A549 (cell line): ENCODE measurements at regions not wholly inside any gene's neighbourhood (a gene's known extent, or its start where the extent isn't known, plus 50 kb on each side); places are given as distances from the start of the nearest gene placed in this dataset.

ENCODE experiments used
- ATAC-seq, 2 experiments: fragments of 200-7000 bp in 1 of 2; fragments of >200 bp in 1 of 2; cut with Nextera tagmentation in 1 of 2; cut with Tn5 transposase in 1 of 2; 3 replicates each; pipeline versions ENCODE4 v1.8.0 to v1.9.1; 2018 to 2020; ENCODE audit warnings: mild to moderate bottlenecking in 1 of 2, moderate library complexity in 1 of 2
- CTCF ChIA-PET: fragments of 300-600 bp; sonication (Branson Sonifier 250); formaldehyde crosslinking; extraction: SDS; loops from one replicate; lab custom pipeline; 2021; ENCODE audit warnings: antibody characterized with exemption, inconsistent platforms; lab: Yijun Ruan, JAX
- POLR2A ChIA-PET: fragments of 350-600 bp; formaldehyde crosslinking; extraction: SDS; loops from one replicate; lab custom pipeline; 2021; ENCODE audit warnings: antibody characterized with exemption, inconsistent platforms; lab: Yijun Ruan, JAX
- DNase-seq, 2 experiments: peaks; one replicate each; pipeline versions ENCODE4 v3.0.0 to v3.0.0-alpha.2; 2011 to 2016; ENCODE audit warnings: low read depth in 1 of 2, low spot score in 1 of 2
- FAIRE-seq: peaks from 2 replicates; lab custom pipeline; 2011; peaks lifted over from hg19 to GRCh38; lab: Jason Lieb, UNC
- H3K27ac ChIP-seq, 2 experiments: fragments of >200 bp; sonication (Bioruptor Twin); formaldehyde crosslinking; 3 replicates each; pipeline ENCODE4 v1.5.1; 2016 to 2017
- H3K4me1 ChIP-seq: fragments of >200 bp; sonication (Bioruptor Twin); formaldehyde crosslinking; 3 replicates; pipeline ENCODE4 v1.6.1; 2016
- H3K4me2 ChIP-seq: fragments of >200 bp; sonication (Bioruptor Twin); formaldehyde crosslinking; 3 replicates; pipeline ENCODE4 v1.6.1; 2016
- H3K4me3 ChIP-seq: fragments of >200 bp; sonication (Bioruptor Twin); formaldehyde crosslinking; 3 replicates; pipeline ENCODE4 v1.5.1; 2016
- H3K9me3 ChIP-seq: fragments of >200 bp; sonication (Bioruptor Twin); formaldehyde crosslinking; 3 replicates; pipeline ENCODE4 v1.6.1; 2016
- ATOH8 ChIP-seq: fragments of 250-450 bp; sonication (Bioruptor Pico); IDR thresholded peaks from 2 replicates; pipeline ENCODE4 v1.5.0; 2020; ENCODE audit warnings: low read depth, mild to moderate bottlenecking, moderate library complexity
- BHLHE40 ChIP-seq: IDR thresholded peaks from 2 replicates; pipeline ENCODE4 v1.6.1; 2012; ENCODE audit warnings: low read depth, low read length, inconsistent platforms
- CBX8 ChIP-seq: fragments of 200-600 bp; sonication (generic); IDR thresholded peaks from 2 replicates; pipeline ENCODE4 v1.6.1; 2016
- EP300 ChIP-seq, 2 experiments: fragments of >200 bp; sonication (Bioruptor Twin); formaldehyde crosslinking; IDR thresholded peaks; 2 replicates in 1 of 2; 3 replicates in 1 of 2; pipeline ENCODE4 v1.6.1; 2016 to 2017
- ESRRA ChIP-seq: fragments of 150-350 bp; IDR thresholded peaks from 2 replicates; pipeline ENCODE4 v1.6.1; 2014; ENCODE audit warnings: mild to moderate bottlenecking, low read length, borderline replicate concordance
- FOXS1 ChIP-seq: fragments of 250-450 bp; sonication (Bioruptor Pico); IDR thresholded peaks from 2 replicates; pipeline ENCODE4 v1.5.0; 2020; ENCODE audit warnings: mild to moderate bottlenecking, moderate library complexity
- HES2 ChIP-seq: fragments of >200 bp; sonication (Bioruptor Twin); formaldehyde crosslinking; IDR thresholded peaks from 2 replicates; pipeline ENCODE4 v1.6.1; 2016
- HMGXB4 ChIP-seq: fragments of 250-450 bp; sonication (Bioruptor Pico); IDR thresholded peaks from 2 replicates; pipeline ENCODE4 v1.5.0; 2021; ENCODE audit warnings: mild to moderate bottlenecking, moderate library complexity, borderline replicate concordance
- HOXA7 ChIP-seq: fragments of 250-450 bp; sonication (Bioruptor Pico); IDR thresholded peaks from 2 replicates; pipeline ENCODE4 v1.5.0; 2020; ENCODE audit warnings: mild to moderate bottlenecking, moderate library complexity
- JUN ChIP-seq, 2 experiments: fragments of >200 bp; sonication (Bioruptor Twin); formaldehyde crosslinking; IDR thresholded peaks; 2 replicates in 1 of 2; 3 replicates in 1 of 2; pipeline ENCODE4 v1.6.1; 2016 to 2017
- KDM1A ChIP-seq: fragments of 200-600 bp; sonication (generic); IDR thresholded peaks from 2 replicates; pipeline ENCODE4 v1.6.1; 2016; ENCODE audit warnings: low read depth, mild to moderate bottlenecking
- MAFK ChIP-seq: fragments of 450-650 bp; IDR thresholded peaks from 2 replicates; pipeline ENCODE4 v1.6.1; 2014; ENCODE audit not compliant: partially characterized antibody
- MAZ ChIP-seq: fragments of 150-350 bp; IDR thresholded peaks from 2 replicates; pipeline ENCODE4 v1.6.1; 2014; ENCODE audit warnings: antibody characterized with exemption, low read depth, low read length, borderline replicate concordance
- NPAS2 ChIP-seq: fragments of 250-450 bp; sonication (Bioruptor Pico); IDR thresholded peaks from 2 replicates; pipeline ENCODE4 v1.8.0; 2022; ENCODE audit warnings: mild to moderate bottlenecking, moderate library complexity, borderline replicate concordance
- PBX3 ChIP-seq: IDR thresholded peaks from 2 replicates; pipeline ENCODE4 v1.6.1; 2012
- RARB ChIP-seq: fragments of 250-450 bp; sonication (Bioruptor Pico); IDR thresholded peaks from 2 replicates; pipeline ENCODE4 v1.8.0; 2021; ENCODE audit warnings: mild to moderate bottlenecking, moderate library complexity
- REST ChIP-seq: fragments of 200-600 bp; sonication (generic); IDR thresholded peaks from 2 replicates; pipeline ENCODE4 v1.6.1; 2016; ENCODE audit warnings: antibody characterized with exemption, mild to moderate bottlenecking, moderate library complexity
- RFX5 ChIP-seq: fragments of 450-650 bp; IDR thresholded peaks from 2 replicates; pipeline ENCODE4 v1.7.1; 2014; ENCODE audit warnings: antibody characterized with exemption, mild to moderate bottlenecking, moderate library complexity
- RNF2 ChIP-seq: fragments of 200-600 bp; sonication (generic); IDR thresholded peaks from 2 replicates; pipeline ENCODE4 v1.6.1; 2016; ENCODE audit warnings: low read depth, mild to moderate bottlenecking, antibody characterized with exemption, moderate library complexity, borderline replicate concordance
- TFCP2L1 ChIP-seq: fragments of 250-450 bp; sonication (Bioruptor Pico); IDR thresholded peaks from 2 replicates; pipeline ENCODE4 v1.5.0; 2021; ENCODE audit warnings: mild to moderate bottlenecking
- ZNF302 ChIP-seq: fragments of 250-450 bp; sonication (Bioruptor Pico); IDR thresholded peaks from 2 replicates; pipeline ENCODE4 v1.9.0; 2021; ENCODE audit warnings: inconsistent platforms, mild to moderate bottlenecking, moderate library complexity
- ZSCAN20 ChIP-seq: fragments of 250-450 bp; sonication (Bioruptor Pico); IDR thresholded peaks from 2 replicates; pipeline ENCODE4 v1.8.0; 2022; ENCODE audit warnings: mild to moderate bottlenecking, moderate library complexity
- WGBS: methylation state at CpG from one replicate; pipeline ENCODE4 v1.1.6; 2017; ENCODE audit errors: missing lambda C conversion rate; 5-methylcytosine and 5-hydroxymethylcytosine counted together

- TF ChIP-seq PBX3 (no peak), ZNF302 (CRISPR knock-in tag) (no peak), REST (no peak)
Observed at GRCh38 chr7:66504131-66504530, 124.5 kb upstream of the KCTD7 start (continued).

GRCh38 chr7:66505009-66505408 lies 123.7 kb upstream of the KCTD7 start:
- peaks cover 2% of the 10 kb centered on the region; the same call in 1 of the 3 replicates for H3K4me1 ChIP-seq
- H3K27ac ChIP-seq, result no peak overlapping the region
- no peak for ATAC-seq
- 90% methylated on average over 30 of the region's 30 CpGs for WGBS
- ChIA-PET CTCF (no interaction called here), POLR2A (no interaction called here)
- DNase-seq, result no peak
- FAIRE-seq, result no peak
- H3K9me3 ChIP-seq, result no peaks in the 10 kb centered on the region
- H3K4me3 ChIP-seq, result no peak overlapping the region
- TF ChIP-seq MAFK, result no peak
- TF ChIP-seq RARB, result no peak
- TF ChIP-seq EP300 (IDR thresholded peaks at IDR 0.05), result no peak
- no peak for TF ChIP-seq KDM1A
- no peak for TF ChIP-seq NPAS2 (CRISPR knock-in tag)
- TF ChIP-seq HMGXB4 (CRISPR knock-in tag), result no peak
- no peak for TF ChIP-seq TFCP2L1
- TF ChIP-seq BHLHE40, result no peak
- TF ChIP-seq ZSCAN20 (CRISPR knock-in tag), result no peak
- no peak for TF ChIP-seq ZNF302 (CRISPR knock-in tag)
- TF ChIP-seq CBX8, result no peak
- TF ChIP-seq ATOH8 (CRISPR knock-in tag), result no peak
- no peak for TF ChIP-seq MAZ
- TF ChIP-seq JUN (IDR thresholded peaks at IDR 0.05), result no peak
- TF ChIP-seq FOXS1 (CRISPR knock-in tag), result no peak
- TF ChIP-seq HES2, result no peak
- no peak for TF ChIP-seq RNF2
- TF ChIP-seq RFX5, result no peak
- TF ChIP-seq HOXA7, result no peak
- no peak for TF ChIP-seq ESRRA
- H3K4me2 ChIP-seq, result no peak overlapping the region
